ES-I3 (cell line): ENCODE measurements at regions not wholly inside any gene's neighbourhood (a gene's known extent, or its start where the extent isn't known, plus 50 kb on each side); places are given as distances from the start of the nearest gene placed in this dataset.
"Not testable (repeated sequence)": the region's sequence is repeated elsewhere in the genome, so short reads cannot be mapped to it uniquely, and the experiment has no call there.

Source experiments
- H3K36me3 ChIP-seq: 2 replicates; pipeline ENCODE4 v1.6.1; 2013; ENCODE audit warnings: mild to moderate bottlenecking, low read length, control low read depth, moderate library complexity; ENCODE audit not compliant: insufficient read depth
- H3K4me1 ChIP-seq: 2 replicates; pipeline ENCODE4 v1.6.1; 2013; ENCODE audit warnings: mild to moderate bottlenecking, control low read depth, low read length; ENCODE audit not compliant: insufficient read depth
- H3K9ac ChIP-seq: 2 replicates; pipeline ENCODE4 v1.6.1; 2013; ENCODE audit warnings: low read depth, mild to moderate bottlenecking, low read length, moderate library complexity
- H3K9me3 ChIP-seq: 2 replicates; pipeline ENCODE4 v1.6.1; 2013; ENCODE audit warnings: mild to moderate bottlenecking, low read length, moderate library complexity; ENCODE audit not compliant: control insufficient read depth, insufficient read depth

DNA sequence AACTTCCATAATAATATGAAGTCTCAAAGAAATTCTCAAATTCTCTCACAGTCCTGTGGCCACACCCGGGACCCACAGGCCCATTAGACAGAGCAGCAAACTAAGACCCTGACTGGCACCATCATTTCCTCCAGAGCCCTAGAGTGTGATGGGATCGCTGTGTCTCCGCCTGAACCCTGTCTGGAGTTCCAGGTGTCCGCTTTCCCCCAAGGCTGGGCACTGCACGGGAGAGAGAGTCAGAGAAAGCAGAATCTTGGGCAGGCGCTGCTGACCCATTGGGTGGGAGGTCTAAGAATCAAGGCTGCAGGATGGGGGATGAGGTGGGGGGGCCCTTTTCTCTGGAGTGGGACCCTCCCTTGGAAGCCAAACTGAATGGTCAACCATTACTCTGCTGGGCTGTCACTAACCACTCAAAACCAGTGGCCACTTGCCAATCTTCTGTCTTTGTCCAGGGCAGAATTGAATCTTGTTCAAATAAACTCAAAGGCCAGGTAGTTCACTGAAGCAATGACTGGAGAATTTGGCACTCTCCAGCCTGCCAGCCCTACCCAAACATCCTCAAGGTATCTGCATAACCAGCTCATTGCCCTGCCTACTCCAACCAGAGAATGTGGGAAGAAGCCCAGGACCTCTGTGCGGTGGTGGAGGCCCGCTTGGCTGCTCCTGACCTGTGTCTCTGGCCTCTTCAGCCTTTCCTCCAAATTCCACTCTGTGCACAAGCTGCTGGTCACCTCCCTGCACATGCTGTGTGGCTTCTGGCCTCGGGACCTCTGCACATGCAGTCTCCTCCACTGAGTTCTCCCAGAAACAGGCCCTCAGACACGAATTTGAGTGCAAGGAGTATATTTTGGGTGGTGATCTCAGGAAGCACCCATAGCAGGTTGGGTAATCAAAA, 141.1 kb downstream of the CEBPB start:
- Histone ChIP-seq H3K9me3 (no peaks in the 10 kb centered on the region), H3K9ac (no peak overlapping the region), H3K4me1 (no peaks in the 10 kb centered on the region; the same call in 1 of the 2 replicates), H3K36me3 (no peaks in the 10 kb centered on the region)

GRCh38 chr20:50332491-50332980, 141.9 kb downstream of the CEBPB start:
- Histone ChIP-seq H3K4me1 (no peaks in the 10 kb centered on the region; the same call in 1 of the 2 replicates), H3K9ac (no peak overlapping the region), H3K36me3 (no peaks in the 10 kb centered on the region), H3K9me3 (no peaks in the 10 kb centered on the region)

DNA sequence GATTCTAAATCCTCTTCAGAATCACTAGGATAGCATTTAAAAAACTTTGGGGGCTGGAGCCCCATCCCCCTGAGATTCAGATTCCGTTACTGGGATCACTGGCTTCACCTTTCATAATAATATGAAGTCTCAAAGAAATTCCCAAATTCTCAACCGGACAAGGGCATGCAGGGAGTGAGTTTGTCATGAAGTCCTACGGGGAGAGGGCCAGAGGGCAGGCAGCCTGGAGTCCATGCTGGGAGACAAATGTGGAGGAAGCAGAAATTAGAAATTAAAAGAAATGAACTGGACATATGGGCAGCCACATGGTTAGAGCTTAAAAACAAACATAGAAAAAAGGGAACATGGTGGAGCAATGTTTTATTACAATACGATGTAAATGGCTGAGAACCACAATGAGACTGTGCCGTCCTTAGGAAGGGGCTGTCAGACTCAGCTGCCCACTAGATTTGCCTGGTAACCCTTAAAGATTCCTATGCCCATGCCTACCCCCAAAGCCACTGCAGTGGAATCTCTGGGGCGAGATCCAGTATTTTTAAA, 142.6 kb downstream of the CEBPB start:
- Histone ChIP-seq H3K9ac (no peak overlapping the region), H3K4me1 (no peaks in the 10 kb centered on the region; the same call in 1 of the 2 replicates), H3K9me3 (no peaks in the 10 kb centered on the region), H3K36me3 (no peaks in the 10 kb centered on the region)

DNA sequence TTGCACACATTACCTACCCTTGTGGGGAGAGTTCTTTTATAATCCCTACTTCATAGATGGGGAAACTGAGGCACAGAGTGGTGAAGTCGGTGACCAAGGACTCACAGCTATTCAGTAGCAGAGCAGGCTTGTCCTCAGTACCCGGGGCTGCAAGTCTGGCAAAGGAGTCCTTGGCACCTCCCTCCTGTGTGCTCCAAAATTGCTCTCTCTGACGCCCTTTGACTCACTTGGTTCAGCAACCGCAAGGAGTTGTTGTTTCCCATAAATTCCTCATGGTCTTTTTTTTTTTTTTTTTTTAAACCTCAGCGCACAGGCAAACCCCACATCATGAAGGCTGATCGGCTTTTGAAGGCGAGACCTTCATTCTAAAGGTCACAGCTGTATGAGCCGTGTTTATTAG, 143.2 kb downstream of the CEBPB start:
- peaks cover 4% of the 10 kb centered on the region for H3K4me1 ChIP-seq
- no peaks in the 10 kb centered on the region for H3K36me3 ChIP-seq
- H3K9ac ChIP-seq = no peak overlapping the region
- H3K9me3 ChIP-seq = no peaks in the 10 kb centered on the region

DNA sequence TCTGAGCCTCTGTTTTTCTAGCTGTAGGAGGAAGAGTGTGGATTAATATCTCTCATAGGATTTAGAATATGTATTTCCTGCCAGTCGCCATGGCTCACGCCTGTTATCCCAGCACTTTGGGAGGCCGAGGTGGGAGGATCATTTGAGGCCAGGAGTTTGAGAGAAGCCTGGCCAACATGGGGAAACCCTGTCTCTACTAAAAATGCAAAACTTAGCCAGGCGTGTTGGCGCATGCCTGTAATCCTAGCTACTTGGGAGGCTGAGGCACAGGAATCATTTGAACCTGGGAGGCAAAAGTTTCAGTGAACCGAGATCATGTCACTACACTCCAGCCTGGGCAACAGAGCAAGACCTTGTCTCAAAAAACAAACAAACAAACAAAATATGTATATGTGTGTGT, 143.9 kb downstream of the CEBPB start:
- H3K4me1 ChIP-seq, H3K9me3 ChIP-seq, H3K9ac ChIP-seq, H3K36me3 ChIP-seq: not testable (repeated sequence)

- H3K36me3 ChIP-seq = no peaks in the 10 kb centered on the region
- no peaks in the 10 kb centered on the region for H3K9me3 ChIP-seq
- H3K4me1 ChIP-seq = peaks cover 6% of the 10 kb centered on the region
- no peak overlapping the region for H3K9ac ChIP-seq
Observed at GRCh38 chr20:50335105-50335504, 144.5 kb downstream of the CEBPB start.

DNA sequence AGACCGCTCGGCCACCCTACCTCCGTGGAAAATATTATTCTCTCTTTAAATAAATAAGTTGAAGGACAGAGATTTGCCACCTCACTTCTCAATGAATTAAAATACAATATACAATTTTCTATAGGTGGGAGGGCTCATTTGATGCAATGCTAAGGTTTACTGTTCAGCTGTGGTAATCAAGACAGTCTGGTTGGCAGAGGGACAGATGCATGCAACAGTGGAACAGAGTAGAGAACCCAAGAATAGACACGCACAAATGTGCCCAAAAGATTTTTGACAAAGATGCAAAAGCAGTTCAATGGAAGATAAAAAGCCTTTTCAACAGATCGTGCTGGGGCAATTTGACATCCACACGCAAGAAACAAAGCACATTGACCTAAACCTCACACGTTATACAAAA, 145.2 kb downstream of the CEBPB start:
- Histone ChIP-seq H3K9me3 (no peaks in the 10 kb centered on the region), H3K9ac (no peak overlapping the region), H3K4me1 (peaks cover 6% of the 10 kb centered on the region), H3K36me3 (no peaks in the 10 kb centered on the region)

DNA sequence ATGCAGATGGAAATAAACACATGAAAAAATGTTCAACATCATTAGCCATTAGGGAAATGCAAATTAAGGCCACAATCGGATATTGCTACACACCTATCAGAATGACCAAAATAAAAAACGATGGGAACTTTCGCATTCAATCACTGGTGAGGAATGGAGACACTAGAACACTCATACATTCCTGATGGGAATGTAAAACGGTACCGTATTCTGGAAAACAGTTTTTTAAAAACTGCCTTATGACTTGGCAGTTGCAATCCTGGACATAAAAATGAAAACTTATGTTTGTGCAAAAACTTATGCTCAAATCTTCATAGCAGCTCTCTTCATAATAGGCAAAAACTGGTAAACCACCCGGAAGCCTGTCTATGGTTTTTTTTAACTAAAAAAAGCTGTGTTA, 146.0 kb downstream of the CEBPB start:
- H3K9ac ChIP-seq = no peak overlapping the region
- no peaks in the 10 kb centered on the region for H3K9me3 ChIP-seq
- H3K4me1 ChIP-seq = peaks cover 6% of the 10 kb centered on the region
- H3K36me3 ChIP-seq = no peaks in the 10 kb centered on the region

DNA sequence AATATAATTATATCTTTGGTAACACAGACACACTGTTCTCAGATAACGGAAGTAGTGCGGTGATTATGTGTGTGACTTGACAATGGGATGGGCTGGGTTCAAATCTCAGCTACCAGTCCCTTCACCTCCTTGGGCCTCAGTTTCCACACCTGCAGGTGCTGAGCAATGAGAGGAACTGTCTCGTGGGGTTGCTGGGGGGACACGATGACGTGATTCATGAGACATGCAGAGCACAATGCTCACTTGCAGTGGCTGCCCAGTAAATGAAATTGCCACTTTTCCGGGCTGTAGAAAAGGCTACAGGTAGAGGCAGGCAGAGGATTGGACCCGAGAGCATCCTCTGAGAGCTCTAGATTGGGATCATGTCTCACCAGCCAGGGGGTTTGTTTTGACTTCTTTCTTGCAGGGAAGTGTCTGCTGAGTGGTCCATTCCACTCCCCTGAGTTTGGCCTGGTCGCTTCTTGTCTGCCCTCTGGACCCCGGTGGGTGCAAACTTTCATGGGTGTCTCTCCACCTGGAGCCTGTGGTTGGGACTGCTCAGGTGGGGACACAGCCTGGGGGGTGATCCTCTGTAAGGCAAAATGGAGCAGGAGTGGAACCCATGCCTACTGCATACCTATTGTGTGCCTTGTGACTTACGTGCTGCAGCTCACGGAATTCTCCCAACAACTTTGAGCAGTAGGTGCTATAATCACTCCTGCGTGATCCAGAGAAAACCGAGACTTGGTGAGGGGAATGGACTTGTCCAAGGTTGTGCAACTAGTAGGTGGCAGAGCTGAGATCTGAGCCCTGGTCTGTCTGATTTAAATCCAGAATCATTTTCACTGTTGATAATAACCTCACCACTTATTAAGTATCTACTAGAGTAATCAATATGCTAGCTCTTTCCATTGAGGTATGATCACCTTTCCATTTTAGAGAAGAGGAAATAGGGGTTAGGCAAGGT, 147.2 kb downstream of the CEBPB start:
- H3K9ac ChIP-seq = no peak overlapping the region
- H3K9me3 ChIP-seq = no peaks in the 10 kb centered on the region
- H3K36me3 ChIP-seq = no peaks in the 10 kb centered on the region
- H3K4me1 ChIP-seq = peaks cover 6% of the 10 kb centered on the region

DNA sequence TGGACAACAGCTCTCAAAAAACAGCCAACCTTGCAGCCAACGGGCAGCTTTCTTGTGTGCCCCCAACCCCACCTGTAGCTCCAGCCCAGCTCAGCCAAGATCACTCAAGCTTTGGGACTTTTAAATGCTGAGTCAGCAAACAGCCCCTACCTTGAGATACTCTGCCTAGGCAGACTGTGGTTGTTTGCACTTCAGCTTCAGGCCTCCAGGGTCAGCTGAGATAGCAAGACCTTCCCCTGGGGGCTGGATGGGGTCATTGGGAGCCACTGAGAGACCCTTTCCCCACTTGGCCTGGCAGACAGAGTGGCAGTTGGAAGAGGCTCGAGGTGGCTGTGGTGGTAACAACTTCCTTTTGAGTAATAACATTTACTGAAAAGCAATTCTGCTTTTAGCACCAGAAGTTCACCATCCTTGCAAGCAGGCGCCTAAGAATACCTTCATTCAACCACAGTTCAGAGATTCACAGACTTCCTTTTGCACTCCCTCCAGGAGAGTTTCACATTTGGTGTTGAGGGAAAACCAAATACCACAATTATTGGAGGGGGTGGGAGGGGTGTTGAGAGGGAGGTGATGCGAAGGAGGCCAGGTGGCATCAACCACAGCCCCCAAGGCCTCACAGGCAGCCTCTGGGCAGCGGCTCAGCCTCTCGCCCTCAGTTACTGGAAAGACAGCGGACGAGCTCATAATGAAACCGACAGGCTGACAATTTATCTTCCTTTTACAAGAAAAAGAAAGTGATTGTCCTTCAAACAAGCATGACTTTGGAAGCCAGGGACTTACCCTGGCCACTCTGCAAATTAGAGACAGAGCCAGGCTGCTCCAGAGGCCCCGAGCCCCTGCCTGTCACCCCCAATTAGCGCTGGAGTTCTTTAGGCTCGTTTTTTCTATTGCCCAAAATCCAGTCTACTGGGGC, 148.1 kb downstream of the CEBPB start:
- Histone ChIP-seq H3K4me1 (peaks cover 6% of the 10 kb centered on the region), H3K9me3 (no peaks in the 10 kb centered on the region), H3K36me3 (no peaks in the 10 kb centered on the region), H3K9ac (no peak overlapping the region)

DNA sequence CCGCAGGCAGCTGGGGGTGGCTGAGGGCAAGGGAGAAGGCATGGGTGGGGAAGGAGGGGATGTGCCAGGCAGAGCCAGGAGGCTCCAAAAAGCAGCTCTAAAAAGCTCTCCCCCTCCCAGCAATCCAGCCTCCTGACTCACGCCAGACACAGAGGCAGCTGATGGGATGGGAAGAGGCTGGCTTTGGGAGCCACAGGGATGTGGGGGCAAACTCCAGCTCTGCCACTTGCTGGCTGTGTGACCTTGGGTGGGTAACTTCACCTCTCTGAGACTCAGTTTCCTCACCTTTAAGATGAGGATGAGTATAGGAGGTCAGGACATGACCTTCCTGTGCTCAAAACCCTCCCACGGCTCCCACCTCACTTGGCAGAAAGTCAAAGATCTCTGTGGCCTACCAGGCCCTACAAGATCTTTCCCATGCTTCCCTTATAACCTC, 148.9 kb downstream of the CEBPB start:
- peaks cover 6% of the 10 kb centered on the region for H3K4me1 ChIP-seq
- H3K9ac ChIP-seq = no peak overlapping the region
- H3K36me3 ChIP-seq = no peaks in the 10 kb centered on the region
- H3K9me3 ChIP-seq = no peaks in the 10 kb centered on the region

GRCh38 chr20:50340541-50340940, 149.9 kb downstream of the CEBPB start:
- no peaks in the 10 kb centered on the region for H3K9me3 ChIP-seq
- no peaks in the 10 kb centered on the region for H3K36me3 ChIP-seq
- peaks cover 6% of the 10 kb centered on the region for H3K4me1 ChIP-seq

DNA sequence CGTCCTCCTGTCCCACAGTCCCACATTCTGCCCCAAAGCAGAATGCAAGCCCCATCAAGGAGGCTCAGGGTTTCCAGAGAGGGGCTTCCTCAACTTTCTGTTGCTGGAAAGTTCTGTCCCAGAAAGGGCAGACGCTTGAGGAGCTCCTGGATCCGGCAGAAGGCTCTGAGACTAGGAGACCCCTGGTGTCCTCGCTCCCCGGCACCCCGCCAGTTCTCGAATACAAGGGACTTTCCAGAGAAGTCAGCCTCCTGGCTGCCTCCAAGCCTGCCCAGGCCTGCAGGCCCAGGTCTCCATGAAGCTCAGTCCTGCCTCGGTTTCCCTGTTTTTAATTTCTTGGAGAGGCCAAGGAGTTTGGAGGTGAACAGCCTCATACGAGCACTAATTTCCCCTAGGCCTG, 150.4 kb downstream of the CEBPB start:
- peaks cover 6% of the 10 kb centered on the region for H3K4me1 ChIP-seq
- H3K9ac ChIP-seq = no peak overlapping the region
- H3K9me3 ChIP-seq = no peaks in the 10 kb centered on the region
- no peaks in the 10 kb centered on the region for H3K36me3 ChIP-seq

More at GRCh38 chr20:50340541-50340940, 149.9 kb downstream of the CEBPB start:
- no peak overlapping the region for H3K9ac ChIP-seq
